Cerebellar cortex (tissue), 1 donor: ENCODE measurements at regions not wholly inside any gene's neighbourhood (a gene's known extent, or its start where the extent isn't known, plus 50 kb on each side); places are given as distances from the start of the nearest gene placed in this dataset.

Experiments used
- DNase-seq: peaks from one replicate; pipeline ENCODE4 v3.0.0-alpha.2; 2015; ENCODE audit warnings: low spot score

DNA sequence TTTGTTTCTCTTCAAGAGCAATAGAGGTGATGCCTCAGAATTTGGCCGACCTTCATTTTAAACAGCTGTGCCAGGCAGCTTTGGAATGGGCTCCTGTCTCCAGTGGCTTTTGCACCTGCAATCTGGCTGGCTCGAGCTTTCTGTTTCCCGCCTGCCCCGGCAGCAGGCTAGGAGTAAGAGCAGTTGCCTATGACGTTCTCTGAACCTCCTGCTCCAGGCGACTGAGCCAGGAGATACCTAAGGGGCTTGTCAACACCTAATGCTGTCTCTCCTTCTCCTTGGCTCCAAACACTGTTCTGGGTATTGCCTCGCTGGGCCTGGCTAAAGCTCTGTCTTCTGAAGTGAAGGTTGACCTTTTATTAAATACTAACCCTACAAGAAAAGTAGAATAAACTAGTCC lies 229.9 kb downstream of the LRRN1 start:
- no peak for DNase-seq

- DNase-seq, result no peak
Measured at GRCh38 chr3:4030624-4031023, 231.4 kb downstream of the LRRN1 start.

DNA sequence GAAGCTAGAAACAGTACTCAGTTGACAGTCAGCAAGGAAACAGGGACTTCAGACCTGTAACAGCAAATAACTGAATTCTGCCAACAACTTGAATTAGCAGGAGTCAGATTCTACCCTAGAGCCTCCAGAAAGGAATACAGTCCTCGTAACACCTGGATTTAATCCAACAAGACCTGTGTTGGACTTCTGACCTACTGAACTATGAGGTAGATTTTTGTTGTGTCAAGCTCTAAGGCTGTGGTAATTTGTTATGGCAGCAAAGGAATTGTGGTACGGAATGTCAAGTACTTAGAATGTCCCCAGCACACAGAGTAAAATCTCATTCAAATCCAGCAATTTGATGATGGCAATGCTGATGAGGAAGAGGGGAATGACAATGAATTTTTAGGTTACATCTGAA lies 234.1 kb downstream of the LRRN1 start:
- DNase-seq, result no peak

GRCh38 chr3:4036046-4036445 lies 236.8 kb downstream of the LRRN1 start:
- DNase-seq, result no peak

DNA sequence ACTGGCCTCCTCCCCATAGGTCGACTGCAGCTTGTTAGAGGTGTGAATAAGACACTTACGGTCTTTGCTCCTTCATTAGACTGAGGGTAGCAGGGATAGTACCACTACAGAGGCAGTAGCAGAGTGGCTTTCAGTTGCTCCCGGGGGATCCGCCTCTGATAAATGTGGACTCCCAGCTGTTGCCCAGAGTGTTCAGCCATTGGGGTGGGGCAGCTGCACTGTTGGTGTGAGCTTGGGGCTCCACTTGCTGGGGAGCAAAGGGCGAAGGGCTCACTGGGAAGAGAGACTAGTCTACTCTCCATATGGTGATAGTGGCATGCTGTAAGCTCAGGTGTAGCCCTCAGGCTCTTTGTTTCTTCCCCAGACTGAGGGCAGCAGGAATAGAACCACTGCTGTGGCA lies 239.1 kb downstream of the LRRN1 start:
- no peak for DNase-seq

DNA sequence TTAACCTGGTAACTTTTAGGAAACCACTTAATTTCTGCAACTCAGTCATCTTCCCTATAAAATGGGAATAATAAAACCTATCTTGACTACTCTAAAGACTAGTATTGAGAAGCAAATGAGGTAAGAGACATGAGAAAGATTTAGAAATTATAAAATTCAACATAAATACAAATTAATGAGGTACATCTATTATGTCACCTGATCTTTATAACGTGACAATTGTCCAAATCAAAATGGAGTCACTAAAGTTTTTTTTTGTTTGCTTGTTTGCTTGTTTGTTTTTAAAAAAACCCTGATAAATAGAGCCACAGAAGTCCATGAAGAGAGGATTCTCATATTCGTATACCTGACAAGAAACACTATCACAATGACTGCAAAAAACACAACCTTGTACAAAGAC lies 242.8 kb downstream of the LRRN1 start:
- no peak for DNase-seq

DNA sequence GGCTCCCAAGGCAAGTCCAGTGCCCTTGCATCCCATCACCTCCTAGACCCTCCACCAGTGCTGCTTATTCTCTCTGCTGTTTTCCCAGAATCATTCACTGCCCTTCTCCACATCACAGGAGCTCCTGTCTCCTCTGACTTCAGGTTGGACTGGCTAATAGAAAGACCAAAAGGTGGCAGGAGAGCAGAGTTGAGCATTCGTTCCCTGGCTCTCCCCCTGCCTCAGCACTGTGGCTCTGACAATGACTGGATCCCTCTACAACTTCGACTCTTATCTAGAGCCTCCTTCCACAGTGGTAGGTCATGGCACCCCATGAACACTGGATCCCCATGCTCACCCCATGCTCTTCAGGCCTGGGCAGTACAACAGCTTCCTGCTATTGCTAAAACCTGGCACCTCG lies 243.6 kb downstream of the LRRN1 start:
- DNase-seq, result no peak

DNA sequence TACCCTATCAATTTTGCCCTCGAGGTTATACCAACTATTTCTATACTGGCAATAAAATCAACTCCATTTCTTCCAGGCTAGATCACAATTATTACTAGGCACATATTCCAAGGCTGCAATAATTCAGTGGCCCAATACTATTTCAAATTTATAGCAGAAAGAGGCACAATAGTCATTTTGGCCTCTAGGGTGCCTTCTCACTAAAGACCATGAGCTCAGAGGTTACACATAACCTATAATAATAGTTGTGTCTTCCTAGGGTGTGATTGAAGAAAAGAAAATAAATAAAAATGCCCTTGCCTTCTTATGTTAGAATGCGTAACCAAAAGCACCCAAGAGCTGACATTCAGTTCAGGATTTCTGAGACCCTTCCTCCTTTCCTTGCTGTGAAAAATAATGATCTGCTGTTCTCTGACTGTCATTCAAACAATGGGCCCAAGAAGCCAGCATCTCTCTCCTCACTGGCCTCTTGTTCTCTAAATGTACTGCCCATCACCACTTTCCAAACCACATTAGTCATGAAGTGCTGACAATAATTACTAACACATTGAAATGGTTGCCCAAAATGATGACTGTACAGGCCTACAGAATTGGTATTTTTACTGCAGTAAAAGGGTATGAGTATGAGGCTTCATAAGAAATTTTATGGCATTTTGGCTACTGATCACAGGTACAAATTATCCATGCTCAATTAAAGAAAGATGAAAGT lies 244.8 kb downstream of the LRRN1 start:
- no peak for DNase-seq

- DNase-seq, result no peak
Measured at GRCh38 chr3:4044619-4045018, 245.4 kb downstream of the LRRN1 start.

DNA sequence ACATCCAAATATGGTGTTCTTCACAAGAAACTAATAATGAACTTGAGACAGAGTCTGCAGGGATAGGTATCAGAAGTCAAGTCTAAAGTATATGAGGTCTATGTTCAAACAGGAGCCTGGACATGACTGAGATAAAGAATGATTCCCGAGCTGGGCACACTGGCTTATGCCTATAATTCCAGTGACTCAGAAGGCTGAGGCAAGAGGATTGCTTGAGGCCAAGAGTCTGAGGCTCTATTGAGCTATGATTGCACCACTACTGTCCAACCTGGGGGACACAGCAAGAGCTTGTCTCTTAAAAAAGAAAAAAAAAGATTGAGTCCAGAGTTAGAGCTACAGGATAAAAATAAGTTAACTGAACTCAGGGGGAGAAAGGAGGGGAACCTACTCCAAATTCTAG lies 246.5 kb downstream of the LRRN1 start:
- DNase-seq, result no peak

DNA sequence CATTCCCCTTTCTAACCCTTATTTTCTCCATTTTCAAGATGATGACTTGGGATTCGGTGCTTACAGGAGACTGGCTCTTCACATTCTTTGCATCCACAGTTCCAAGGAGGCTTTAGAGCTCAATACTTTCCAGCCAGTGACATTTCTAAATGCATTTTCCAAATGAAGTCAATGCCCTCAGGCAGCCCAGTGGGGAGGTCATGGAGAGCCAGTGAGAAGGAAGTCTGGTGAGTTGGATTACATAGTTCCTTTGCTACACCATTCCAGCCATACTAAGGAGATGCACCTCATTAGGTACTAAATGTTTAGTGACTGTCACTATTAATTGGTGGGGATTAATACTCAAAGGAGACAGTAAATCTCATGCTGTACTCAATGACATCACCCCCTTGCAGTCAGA lies 248.1 kb downstream of the LRRN1 start:
- DNase-seq, result no peak

DNA sequence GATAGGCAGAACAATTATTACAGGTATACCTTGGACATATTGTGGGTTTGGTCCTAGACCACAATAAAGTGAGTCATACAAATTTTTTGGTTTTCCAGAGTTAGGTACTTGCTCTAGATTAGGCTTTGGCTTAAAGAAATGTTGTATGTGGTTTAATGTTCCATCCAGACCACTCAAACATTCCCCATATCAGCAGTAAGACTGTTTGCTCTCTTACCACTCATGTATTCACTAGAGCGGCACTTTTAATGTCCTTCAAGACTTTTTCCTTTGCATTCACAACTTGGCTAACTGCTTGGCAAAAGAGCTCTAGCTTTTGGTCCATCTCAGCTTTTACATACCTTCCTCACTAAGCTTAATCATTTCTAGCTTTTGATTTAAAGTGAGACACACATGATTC lies 250.5 kb upstream of the SETMAR start:
- no peak for DNase-seq

GRCh38 chr3:4053975-4054374 lies 249.2 kb upstream of the SETMAR start:
- no peak for DNase-seq

GRCh38 chr3:4060064-4060463 lies 243.1 kb upstream of the SETMAR start:
- DNase-seq, result no peak

GRCh38 chr3:4060603-4061002 lies 242.6 kb upstream of the SETMAR start:
- no peak for DNase-seq

DNA sequence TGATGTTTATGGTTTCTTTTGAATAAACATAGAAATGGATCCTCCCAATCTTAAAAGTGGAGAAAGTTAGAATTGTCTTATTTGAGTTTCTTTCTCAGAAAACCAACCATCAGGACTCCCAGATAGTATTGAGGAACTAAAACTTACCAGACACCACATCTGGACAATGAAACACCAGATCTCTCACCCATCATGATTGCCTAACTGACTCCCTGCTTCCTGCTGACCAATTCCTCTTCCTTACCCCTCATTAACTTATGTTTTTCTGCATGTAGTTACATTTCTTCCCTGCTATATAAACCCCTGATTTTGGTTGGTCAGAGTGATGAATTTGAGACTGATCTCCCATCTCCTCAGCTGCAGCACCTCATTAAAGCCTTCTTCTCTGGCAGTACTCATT lies 242.0 kb upstream of the SETMAR start:
- no peak for DNase-seq

GRCh38 chr3:4061783-4062360 lies 241.3 kb upstream of the SETMAR start:
- DNase-seq, result no peak

GRCh38 chr3:4062621-4063020 lies 240.5 kb upstream of the SETMAR start:
- DNase-seq, result no peak

DNA sequence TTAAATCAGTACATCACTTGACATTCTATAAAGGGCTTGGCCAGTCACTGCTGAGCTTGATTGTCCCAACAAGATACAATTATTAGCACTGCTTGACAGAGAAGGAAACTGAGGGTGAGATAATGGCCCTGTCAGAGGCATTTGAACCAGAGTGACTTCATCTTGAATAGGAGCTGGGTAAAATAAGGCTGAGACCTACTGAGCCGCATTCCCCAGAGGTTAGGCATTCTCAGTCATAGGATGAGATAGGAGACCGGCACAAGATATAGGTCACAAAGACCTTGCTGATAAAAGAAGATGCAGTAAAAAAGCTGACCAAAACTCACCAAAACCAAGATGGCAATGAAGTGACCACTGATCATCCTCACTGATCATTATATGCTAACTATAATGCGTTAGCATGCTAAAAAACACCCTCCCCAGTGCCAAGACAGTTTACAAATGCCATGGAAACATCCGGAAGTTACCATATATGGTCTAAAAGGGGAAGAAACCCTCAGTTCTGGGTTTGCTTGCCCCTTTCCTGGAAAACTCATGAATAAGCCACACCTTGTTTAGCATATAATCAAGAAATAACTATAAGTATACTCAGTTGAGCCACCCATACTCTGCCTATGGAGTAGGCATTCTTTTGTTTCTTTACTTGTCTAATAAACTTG lies 239.1 kb upstream of the SETMAR start:
- DNase-seq, result no peak

DNA sequence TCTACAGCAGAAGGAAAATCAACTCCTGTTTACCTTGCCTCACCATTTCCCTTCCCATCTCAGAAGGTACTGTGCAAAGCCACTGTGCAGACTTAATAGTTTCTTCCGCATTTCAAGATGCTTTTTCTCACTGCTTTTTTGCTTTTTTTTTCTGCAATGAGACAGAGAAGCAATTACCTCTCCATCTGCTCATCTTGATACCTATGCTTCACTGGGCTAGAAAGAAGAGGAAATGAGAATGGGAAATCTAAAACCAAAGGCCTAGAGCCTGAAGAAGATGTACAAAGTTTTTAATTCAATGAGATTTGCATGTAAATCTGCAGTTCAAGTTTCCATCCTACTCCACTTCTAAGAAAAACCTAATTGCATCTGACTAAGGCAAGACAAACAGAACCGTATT lies 238.1 kb upstream of the SETMAR start:
- no peak for DNase-seq

GRCh38 chr3:4065554-4065953 lies 237.6 kb upstream of the SETMAR start:
- no peak for DNase-seq

- no peak for DNase-seq
Measured at GRCh38 chr3:4067893-4068292, 235.3 kb upstream of the SETMAR start.

- no peak for DNase-seq
Measured at GRCh38 chr3:4069796-4070195, 233.4 kb upstream of the SETMAR start.
